Natural killer cell (primary cell): ENCODE measurements at regions not wholly inside any gene's neighbourhood (a gene's known extent, or its start where the extent isn't known, plus 50 kb on each side); places are given as distances from the start of the nearest gene placed in this dataset.

Experiments used
- ATAC-seq, 3 donors: fragments of 150-1000 bp in 2 of 3; fragments of 200-7000 bp in 1 of 3; cut with Tn5 transposase; 1 replicate in 1 of 3; 2 replicates in 2 of 3; pipeline ENCODE4 v1.10.0; 2021; ENCODE audit warnings: mild to moderate bottlenecking in 2 of 3, moderate library complexity in 2 of 3
- DNase-seq, 2 donors: peaks; one replicate each; pipeline versions ENCODE4 v3.0.0 to v3.0.0-alpha.2; 2013 to 2021; ENCODE audit warnings: mixed read lengths in 1 of 2
- H3K27ac ChIP-seq: one replicate; pipeline ENCODE4 v1.5.1; 2013; ENCODE audit warnings: mild to moderate bottlenecking, low read length
- H3K27me3 ChIP-seq: one replicate; pipeline ENCODE4 v1.6.1; 2013; ENCODE audit warnings: low read length; ENCODE audit not compliant: control insufficient read depth, insufficient read depth
- H3K36me3 ChIP-seq: one replicate; pipeline ENCODE4 v1.6.1; 2013; ENCODE audit warnings: low read length; ENCODE audit not compliant: control insufficient read depth, insufficient read depth
- H3K4me1 ChIP-seq: one replicate; pipeline ENCODE4 v1.6.1; 2013; ENCODE audit warnings: low read length; ENCODE audit not compliant: control insufficient read depth, insufficient read depth
- H3K4me3 ChIP-seq: one replicate; pipeline ENCODE4 v1.5.1; 2013; ENCODE audit warnings: low read length
- H3K9me3 ChIP-seq: one replicate; pipeline ENCODE4 v1.6.1; 2013; ENCODE audit warnings: low read length; ENCODE audit not compliant: control insufficient read depth, insufficient read depth
- H3K27ac Mint-ChIP-seq, 2 donors: one replicate each; pipeline ENCODE4 v1.8.0; 2022; ENCODE audit warnings: mild to moderate bottlenecking in 2 of 2, mixed read lengths in 2 of 2, moderate library complexity in 1 of 2
- H3K27me3 Mint-ChIP-seq, 2 donors: one replicate each; pipeline ENCODE4 v1.8.0; 2022; ENCODE audit warnings: low read depth in 2 of 2, mixed read lengths in 2 of 2
- H3K36me3 Mint-ChIP-seq: one replicate; pipeline ENCODE4 v1.8.0; 2022; ENCODE audit warnings: mixed read lengths
- H3K4me1 Mint-ChIP-seq, 2 donors: one replicate each; pipeline ENCODE4 v1.8.0; 2022; ENCODE audit warnings: mixed read lengths in 2 of 2
- H3K4me3 Mint-ChIP-seq: one replicate; pipeline ENCODE4 v1.8.0; 2022; ENCODE audit warnings: mild to moderate bottlenecking, moderate library complexity, mixed read lengths
- H3K9me3 Mint-ChIP-seq, 2 donors: one replicate each; pipeline ENCODE4 v1.8.0; 2022; ENCODE audit warnings: mixed read lengths in 2 of 2
- WGBS: methylation state at CpG from one replicate; pipeline ENCODE4 v1.1.7; 2013; ENCODE audit warnings: missing lambda C conversion rate; ENCODE audit not compliant: insufficient coverage; 5-methylcytosine and 5-hydroxymethylcytosine counted together
- intact Hi-C: fragments of 100-400 bp; cut with micrococcal nuclease; formaldehyde crosslinking; loops from one replicate; pipeline ENCODE4 v1.14.2; 2022
- TF ChIP-seq, protein P1 (sequence below): fragments of 200-600 bp; IDR thresholded peaks from one replicate; pipeline ENCODE4 v1.8.0; 2022; ENCODE audit warnings: antibody characterized with exemption

DNA sequence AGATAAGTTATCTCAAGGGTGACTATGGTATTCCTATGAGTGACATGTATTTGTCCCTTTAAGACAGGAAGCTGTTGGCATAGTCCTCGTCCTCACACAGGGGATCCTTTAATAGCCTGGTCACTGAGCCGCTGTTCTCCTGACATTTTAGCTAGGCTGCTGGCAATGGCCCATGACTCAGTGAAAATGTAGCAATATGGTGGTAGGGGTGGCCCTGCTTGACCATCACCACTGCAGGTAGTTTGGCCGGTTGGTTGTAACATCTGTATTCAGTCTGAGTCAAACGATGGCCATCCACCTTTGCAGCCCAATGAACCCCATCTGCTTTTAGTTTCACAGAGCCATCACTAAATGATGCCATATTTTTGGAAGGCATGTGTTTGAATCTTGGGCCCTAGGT lies 110.1 kb upstream of the RAB18 start:
- Histone ChIP-seq H3K27me3 (no peaks in the 10 kb centered on the region), H3K9me3 (no peaks in the 10 kb centered on the region), H3K4me1 (no peaks in the 10 kb centered on the region), H3K36me3 (no peaks in the 10 kb centered on the region), H3K4me3 (no peak overlapping the region), H3K27ac (no peak overlapping the region)
- no peak for ATAC-seq
- Mint-ChIP-seq H3K9me3 (no peaks in the 10 kb centered on the region), H3K36me3 (no peaks in the 10 kb centered on the region), H3K27me3 (peaks cover 5 to 41% of the 10 kb centered on the region in 2 donors), H3K4me3 (no peak overlapping the region), H3K27ac (no peak overlapping the region), H3K4me1 (no peaks in the 10 kb centered on the region)
- intact Hi-C loops, result no loop called here
- no peak for DNase-seq
- TF ChIP-seq, protein P1, sequence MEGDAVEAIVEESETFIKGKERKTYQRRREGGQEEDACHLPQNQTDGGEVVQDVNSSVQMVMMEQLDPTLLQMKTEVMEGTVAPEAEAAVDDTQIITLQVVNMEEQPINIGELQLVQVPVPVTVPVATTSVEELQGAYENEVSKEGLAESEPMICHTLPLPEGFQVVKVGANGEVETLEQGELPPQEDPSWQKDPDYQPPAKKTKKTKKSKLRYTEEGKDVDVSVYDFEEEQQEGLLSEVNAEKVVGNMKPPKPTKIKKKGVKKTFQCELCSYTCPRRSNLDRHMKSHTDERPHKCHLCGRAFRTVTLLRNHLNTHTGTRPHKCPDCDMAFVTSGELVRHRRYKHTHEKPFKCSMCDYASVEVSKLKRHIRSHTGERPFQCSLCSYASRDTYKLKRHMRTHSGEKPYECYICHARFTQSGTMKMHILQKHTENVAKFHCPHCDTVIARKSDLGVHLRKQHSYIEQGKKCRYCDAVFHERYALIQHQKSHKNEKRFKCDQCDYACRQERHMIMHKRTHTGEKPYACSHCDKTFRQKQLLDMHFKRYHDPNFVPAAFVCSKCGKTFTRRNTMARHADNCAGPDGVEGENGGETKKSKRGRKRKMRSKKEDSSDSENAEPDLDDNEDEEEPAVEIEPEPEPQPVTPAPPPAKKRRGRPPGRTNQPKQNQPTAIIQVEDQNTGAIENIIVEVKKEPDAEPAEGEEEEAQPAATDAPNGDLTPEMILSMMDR, result no peak
- WGBS, result 85% methylated on average over 4 of the region's 4 CpGs

DNA sequence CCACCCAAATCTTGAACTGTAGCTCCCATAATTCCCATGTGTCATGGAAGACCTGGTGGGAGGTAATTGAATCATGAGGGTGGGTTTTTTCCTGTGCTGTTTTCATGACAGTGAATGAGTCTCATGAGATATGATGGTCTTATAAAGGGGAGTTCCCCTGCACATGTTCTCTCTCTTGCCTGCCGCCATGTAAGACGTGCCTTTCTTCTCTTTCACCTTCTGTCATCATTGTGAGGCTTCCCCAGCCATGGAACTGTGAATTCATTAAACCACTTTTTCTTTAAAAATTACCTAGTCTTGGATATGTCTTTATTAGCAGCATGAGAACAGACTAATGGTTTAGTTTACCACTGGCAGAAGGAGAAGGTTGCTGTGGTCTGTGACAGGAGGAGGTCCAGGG lies 111.5 kb upstream of the RAB18 start:
- Histone ChIP-seq H3K4me1 (no peaks in the 10 kb centered on the region), H3K36me3 (no peaks in the 10 kb centered on the region), H3K9me3 (no peaks in the 10 kb centered on the region), H3K27me3 (no peaks in the 10 kb centered on the region), H3K4me3 (no peak overlapping the region), H3K27ac (no peak overlapping the region)
- H3K27me3 Mint-ChIP-seq, result peaks cover 5 to 43% of the 10 kb centered on the region in 2 donors
- H3K4me1 Mint-ChIP-seq, result no peaks in the 10 kb centered on the region
- H3K9me3 Mint-ChIP-seq, result no peaks in the 10 kb centered on the region
- ATAC-seq (no peak), DNase-seq (no peak)
- H3K27ac Mint-ChIP-seq, result no peak overlapping the region
- WGBS, result 100% methylated on average over 2 of the region's 2 CpGs
- TF ChIP-seq, protein P1, result no peak
- intact Hi-C loops, result no loop called here
- H3K36me3 Mint-ChIP-seq, result no peaks in the 10 kb centered on the region
- H3K4me3 Mint-ChIP-seq, result no peak overlapping the region

DNA sequence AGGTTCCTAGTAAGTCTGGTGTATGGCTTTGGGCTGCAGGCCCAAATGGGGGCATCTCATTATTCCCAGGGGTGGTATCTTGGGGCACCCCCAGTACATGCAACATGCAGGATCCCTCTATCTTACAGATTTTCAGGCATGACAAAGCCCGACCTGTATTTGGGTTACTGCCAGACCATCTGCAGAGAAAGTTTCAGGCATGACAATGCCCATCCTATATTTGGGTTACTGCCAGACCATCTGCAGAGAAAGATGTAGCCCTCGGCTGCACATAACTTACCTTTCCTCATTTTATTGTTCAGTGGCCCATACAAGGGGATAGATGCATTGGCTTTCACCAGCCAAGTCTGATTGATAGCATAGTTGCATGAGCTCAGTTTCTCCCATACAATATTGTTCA lies 112.2 kb upstream of the RAB18 start:
- H3K27me3 ChIP-seq, result no peaks in the 10 kb centered on the region
- Mint-ChIP-seq H3K4me3 (no peak overlapping the region), H3K27ac (no peak overlapping the region), H3K27me3 (peaks cover 5 to 44% of the 10 kb centered on the region in 2 donors), H3K4me1 (no peaks in the 10 kb centered on the region), H3K9me3 (no peaks in the 10 kb centered on the region), H3K36me3 (no peaks in the 10 kb centered on the region)
- H3K4me3 ChIP-seq, result no peak overlapping the region
- ATAC-seq (no peak), DNase-seq (no peak)
- H3K27ac ChIP-seq, result no peak overlapping the region
- H3K36me3 ChIP-seq, result no peaks in the 10 kb centered on the region
- WGBS, result 85% methylated on average over 2 of the region's 2 CpGs
- no peaks in the 10 kb centered on the region for H3K4me1 ChIP-seq
- intact Hi-C loops, result no loop called here
- no peaks in the 10 kb centered on the region for H3K9me3 ChIP-seq
- TF ChIP-seq, protein P1, result no peak

DNA sequence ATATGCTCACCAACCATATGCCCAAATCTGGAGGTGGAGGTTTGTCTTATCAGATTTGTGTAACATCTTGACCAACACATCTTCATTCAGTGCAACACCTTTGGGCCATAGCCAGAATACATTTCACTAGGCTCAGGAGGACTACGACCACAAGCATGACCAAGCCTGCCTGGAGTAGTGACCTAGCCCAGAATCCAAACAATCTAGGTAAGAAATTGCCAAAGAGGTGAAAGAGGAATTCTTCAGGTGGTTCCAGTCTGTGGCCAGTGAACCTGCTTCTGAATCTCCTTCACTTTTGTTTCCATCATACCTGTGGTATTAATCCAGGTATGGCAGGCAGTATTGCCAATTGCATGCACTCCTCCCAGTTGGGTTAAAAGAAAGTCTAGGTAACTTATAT lies 112.8 kb upstream of the RAB18 start:
- WGBS, result 94% methylated on average over 1 of the region's 1 CpG
- no peak overlapping the region for H3K4me3 ChIP-seq
- H3K9me3 ChIP-seq, result no peaks in the 10 kb centered on the region
- H3K4me1 ChIP-seq, result no peaks in the 10 kb centered on the region
- ATAC-seq, result no peak
- intact Hi-C loops, result no loop called here
- no peaks in the 10 kb centered on the region for H3K9me3 Mint-ChIP-seq
- no peak overlapping the region for H3K27ac ChIP-seq
- H3K4me3 Mint-ChIP-seq, result no peak overlapping the region
- H3K27ac Mint-ChIP-seq, result no peak overlapping the region
- TF ChIP-seq, protein P1, result no peak
- no peaks in the 10 kb centered on the region for H3K36me3 ChIP-seq
- H3K27me3 Mint-ChIP-seq, result peaks cover 5 to 50% of the 10 kb centered on the region in 2 donors
- no peaks in the 10 kb centered on the region for H3K4me1 Mint-ChIP-seq
- no peaks in the 10 kb centered on the region for H3K27me3 ChIP-seq
- DNase-seq, result no peak
- no peaks in the 10 kb centered on the region for H3K36me3 Mint-ChIP-seq
